Epidermal melanocyte (primary cell): ENCODE measurements at regions not wholly inside any gene's neighbourhood (a gene's known extent, or its start where the extent isn't known, plus 50 kb on each side); places are given as distances from the start of the nearest gene placed in this dataset.
"Not testable (repeated sequence)": the region's sequence is repeated elsewhere in the genome, so short reads cannot be mapped to it uniquely, and the experiment has no call there.

ENCODE experiments used
- DNase-seq: peaks from one replicate; pipeline ENCODE4 v3.0.0; 2011; ENCODE audit warnings: low spot score; ENCODE audit not compliant: insufficient read length

DNA sequence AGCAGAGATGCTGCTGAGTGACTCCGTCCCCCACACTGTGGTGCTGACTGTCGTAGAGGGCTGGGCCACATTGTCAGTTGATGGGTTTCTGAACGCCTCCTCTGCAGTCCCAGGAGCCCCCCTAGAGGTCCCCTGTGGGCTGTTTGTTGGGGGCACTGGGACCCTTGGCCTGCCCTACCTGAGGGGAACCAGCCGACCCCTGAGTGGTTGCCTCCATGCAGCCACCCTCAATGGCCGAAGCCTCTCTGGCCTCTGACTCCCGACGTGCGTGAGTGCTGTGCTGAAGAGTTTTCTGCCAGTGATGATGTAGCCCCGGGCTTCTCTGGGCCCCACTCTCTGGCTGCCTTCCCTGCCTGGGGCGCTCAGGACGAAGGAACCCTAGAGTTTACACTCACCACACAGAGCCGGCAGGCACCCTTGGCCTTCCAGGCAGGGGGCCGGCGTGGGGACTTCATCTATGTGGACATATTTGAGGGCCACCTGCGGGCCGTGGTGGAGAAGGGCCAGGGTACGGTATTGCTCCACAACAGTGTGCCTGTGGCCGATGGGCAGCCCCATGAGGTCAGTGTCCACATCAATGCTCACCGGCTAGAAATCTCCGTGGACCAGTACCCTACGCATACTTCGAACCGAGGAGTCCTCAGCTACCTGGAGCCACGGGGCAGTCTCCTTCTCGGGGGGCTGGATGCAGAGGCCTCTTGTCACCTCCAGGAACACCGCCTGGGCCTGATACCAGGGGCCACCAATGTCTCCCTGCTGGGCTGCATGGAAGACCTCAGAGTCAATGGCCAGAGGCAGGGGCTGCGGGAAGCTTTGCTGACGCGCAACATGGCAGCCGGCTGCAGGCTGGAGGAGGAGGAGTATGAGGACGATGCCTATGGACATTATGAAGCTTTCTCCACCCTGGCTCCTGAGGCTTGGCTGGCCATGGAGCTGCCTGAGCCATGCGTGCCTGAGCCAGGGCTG lies 181.1 kb downstream of the TBC1D2B start:
- DNase-seq: not testable (repeated sequence)

DNA sequence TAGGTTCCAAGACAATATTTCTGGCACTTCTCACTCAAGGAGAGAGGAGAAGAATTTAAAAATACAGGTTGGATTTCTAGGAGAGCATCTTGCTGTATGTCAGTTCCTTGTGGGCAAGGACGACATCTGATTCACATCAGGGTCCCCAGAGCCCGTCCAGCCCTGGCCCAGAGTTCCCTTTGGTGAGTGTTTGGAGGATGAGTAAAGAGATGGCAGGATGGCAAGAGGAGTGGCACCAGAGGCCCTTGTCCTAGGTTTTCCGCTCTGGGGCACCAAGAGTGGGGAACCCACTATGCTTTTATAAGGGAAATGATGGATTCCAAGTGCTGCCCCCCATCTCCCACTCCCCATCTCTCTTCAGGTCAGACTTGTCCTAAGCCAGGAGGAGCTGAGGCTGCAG lies 181.8 kb downstream of the TBC1D2B start:
- no peak for DNase-seq

DNA sequence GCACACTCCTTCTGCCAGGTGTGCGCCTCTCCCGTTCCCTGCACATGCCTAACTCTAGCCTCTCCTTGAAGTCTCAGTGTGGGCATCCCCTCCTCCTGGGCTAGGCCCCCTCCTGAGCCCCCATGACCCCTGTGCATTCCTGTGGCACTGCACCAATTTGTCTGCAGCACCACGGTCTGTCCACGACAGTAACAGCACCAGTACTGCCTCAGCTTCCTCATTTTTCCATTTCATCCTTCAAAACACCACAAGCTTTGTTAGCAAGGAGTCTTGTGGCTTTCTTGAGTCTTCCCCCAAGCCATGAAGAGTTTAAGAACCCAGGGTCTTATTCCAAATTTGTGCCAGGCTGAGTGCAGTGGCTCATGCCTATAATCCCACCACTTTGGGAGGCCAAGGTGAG lies 182.4 kb downstream of the TBC1D2B start:
- DNase-seq: not testable (repeated sequence)

DNA sequence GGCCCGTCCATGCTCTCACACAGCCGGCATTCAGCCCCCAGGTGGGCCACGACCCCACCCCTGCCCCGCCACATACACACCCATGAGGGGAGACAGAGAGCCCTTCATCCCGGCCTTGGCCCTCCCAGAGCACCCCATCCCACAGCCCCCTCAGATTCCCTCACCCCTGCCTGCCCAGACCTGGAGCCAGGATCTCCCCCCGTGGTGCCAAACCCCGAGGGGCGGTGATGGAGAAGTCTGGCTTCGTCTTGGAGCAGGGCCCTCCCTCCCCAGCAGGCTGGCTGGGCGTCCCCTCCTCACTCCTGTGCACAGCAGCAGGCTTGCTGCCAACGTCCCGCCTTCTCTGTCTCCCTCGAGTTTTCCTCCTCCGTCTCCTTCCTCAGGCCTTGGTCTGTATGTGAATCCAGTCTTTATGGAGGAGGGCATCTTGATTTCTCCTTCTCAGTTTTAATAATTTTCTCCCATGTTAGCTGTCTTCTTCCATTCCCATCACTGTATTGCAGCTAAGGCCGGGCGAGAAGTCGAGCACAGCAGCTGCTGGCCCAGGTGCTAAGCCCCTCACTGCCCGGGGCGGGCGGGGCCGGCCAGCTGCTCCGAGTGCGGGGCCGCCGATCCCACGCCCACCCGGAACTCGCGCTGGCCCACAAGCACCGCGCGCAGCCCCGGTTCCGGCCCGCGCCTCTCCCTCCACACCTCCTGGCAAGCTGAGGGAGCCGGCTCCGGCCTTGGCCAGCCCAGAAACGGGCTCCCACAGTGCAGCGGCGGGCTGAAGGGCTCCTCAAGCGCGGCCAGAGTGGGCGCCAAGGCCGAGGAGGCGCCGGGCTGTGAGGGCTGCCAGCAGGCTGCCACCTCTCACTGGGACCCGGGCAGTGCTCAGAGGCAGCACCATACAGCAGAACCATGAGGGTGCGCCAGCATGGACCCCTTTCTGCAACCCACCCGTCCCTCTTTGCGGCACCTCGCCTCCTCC lies 183.6 kb downstream of the TBC1D2B start:
- DNase-seq: not testable (repeated sequence)

DNA sequence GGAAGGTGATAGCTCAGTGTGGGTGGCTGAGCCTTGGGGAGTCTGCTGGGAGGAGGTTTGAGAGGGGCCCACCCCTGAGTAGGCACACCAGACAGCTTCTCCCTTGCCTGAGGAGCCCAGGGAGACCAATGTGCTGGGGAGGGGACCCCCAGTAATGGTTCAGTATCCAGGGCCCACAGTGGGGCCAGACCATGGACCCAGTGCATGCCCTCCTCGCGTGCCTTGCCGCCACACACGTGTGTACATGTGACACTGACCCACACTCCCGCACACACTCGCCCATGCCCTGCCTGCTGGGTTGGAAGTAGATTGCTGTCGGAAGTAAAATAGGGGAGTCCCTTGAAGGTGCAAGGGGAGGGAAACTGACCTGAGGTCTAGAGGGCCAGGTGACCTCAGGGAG lies 184.3 kb downstream of the TBC1D2B start:
- not testable (repeated sequence) for DNase-seq

DNA sequence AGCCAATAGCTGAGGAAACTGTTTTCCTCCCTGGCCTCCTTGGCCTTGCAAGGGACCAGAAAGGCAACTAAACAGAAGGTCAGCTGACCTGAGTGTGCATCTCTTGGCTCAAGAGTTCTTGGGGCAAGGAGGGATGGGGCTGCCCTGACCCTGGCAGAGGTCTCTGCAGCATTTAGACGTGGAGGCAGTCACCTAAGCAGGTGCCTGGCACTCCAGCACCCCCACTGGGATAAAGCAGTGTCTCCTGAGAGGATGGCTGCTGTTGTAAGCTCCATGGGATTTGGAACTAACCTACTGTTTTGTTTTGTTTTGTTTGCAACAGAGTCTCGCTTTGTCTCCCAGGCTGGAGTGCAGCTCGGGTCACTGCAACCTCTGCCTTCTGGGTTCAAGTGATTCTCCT lies 185.2 kb downstream of the TBC1D2B start:
- no peak for DNase-seq

DNA sequence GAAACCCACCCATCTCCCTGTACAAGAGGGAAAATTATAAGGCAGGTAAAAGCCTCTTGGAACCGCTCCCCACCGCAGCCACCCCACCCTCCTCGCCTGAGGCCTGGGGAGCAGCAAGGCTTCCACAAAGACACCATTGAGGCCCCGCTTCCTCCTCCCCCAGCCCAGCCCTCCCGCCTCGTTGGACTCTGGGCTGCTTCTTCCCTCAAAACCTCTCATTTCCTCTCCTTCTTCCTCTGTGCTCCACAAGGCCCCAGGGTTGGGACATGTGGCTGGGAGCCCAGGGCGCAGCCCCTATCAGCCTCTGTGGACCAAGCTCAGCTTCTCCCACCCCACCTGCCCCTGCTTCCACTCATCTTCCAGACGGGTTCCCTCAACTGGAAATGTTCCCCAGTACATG lies 185.6 kb downstream of the TBC1D2B start:
- not testable (repeated sequence) for DNase-seq

DNA sequence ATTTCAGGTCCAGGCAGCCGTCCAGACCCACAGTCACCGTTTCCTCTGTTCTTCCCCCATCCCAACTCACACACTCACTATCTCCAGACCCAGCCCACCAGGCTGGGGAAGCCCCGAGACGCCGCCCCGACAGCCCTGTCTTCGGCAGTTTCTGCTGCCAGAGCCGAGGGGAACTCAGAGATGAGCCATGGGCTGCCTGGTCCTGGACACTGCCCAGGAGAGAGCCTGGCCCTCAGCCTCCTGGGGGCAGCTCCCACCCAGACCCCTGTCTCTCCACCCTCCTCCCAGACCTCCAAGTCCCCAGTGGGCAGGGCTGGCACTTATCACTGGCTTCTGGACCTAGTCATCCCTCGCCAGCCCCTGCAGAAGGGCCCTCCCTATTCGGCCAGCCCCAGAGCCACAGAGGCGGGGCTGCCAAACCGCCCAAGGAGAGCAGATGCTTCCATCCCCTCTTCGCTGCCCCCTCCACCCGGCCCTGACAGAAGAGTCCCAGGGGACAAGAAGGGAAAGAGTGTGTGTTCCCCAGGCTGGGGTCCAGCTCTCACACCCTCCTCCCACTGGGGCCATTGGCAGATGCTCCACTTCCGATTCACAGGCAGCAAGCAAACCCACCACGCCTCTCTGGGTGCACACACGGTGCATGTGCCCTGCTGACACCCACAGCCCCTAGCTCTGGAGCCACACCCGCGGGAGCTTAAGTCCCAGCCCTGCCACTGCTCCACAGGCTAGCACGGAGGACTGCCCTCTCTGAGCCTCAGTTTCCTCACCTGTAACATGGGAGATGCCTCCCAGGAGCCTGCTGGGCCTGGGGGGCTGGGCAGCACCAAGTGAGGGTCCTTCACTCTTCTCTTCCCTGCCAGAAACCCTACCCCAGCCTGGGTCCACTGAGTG lies 186.4 kb downstream of the TBC1D2B start:
- DNase-seq: not testable (repeated sequence)

DNA sequence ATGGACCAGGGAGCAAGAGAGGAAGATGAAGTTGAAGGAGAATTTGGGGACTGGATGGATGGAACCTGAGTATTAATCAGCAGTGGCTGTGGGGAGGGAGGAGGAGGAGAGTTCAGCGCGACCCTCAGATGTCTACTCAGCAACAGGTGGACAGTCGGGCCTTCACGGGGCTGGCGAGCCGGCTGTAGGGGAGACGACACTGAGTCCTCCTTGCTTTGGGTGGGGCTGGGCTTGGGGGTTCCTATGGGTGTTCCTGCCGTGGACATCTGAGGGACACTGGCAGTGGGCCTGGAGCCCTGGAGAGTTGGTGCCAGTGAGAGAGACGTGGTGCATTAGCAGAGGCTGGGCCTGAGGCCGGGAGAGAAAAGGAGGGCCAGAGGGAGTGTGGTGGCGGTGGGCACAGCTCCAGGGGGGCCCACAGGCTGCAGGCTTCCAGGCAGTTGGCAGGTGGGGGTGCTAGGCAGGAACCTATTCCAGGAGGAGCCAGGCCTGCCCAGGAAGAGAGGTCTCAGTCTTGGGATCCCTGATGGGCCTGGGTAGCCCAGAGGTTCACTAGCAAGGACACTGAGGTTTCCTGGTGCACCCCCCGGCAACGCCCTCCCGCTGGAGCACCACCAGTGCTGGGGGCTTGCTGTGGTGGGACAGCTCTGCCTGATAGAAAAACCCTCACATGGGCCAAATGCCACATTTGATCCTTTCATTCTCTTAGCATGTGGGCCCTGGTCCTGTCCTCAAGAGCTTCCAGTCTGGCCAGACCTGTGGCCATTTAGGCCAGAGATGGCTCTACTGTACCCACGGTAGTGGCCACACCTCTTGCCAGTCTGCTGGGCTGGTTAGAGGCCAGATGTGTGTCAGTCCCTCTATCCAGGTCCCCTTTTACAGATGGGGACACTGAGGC lies 187.4 kb downstream of the TBC1D2B start:
- DNase-seq: not testable (repeated sequence)

DNA sequence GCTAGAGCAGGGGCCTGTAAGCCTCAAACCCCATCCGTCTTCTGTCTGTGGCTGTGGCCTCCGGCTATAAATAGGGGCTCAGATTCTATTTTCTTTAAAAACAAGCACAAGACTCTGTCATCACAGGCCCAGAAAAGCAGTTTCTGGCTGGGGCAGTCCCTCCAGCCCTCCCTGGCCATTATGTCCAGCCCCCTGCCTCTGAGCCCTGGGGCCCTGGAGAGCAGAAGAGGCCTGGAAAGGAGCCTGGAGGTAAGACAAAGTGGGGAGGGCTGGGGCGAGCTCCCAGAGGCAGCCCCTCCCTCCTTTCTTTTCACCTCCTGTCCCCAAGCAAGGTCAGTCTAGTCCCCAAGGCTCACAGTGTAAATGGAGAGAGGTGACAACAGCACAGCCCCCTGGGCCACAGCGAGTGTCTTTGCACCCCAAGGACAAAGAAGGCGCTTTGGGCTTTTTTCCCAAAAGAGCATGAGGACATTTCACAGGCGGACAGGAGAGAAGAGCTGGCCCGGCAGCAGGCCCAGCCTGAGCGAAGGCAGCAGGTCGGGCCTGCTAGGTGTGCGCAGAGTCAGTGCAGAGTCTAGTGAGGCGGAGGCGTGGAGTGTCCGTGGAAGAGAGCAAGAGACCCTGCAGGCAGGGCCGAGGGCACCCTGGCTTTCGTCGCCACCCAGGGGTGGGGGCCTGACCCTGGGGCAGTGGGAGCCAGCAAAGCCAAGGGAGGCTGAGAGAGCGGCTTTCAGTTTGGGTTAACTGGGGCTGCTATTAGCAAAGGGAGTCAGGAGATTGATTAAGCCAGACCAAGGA lies 188.3 kb downstream of the TBC1D2B start:
- no peak for DNase-seq

DNA sequence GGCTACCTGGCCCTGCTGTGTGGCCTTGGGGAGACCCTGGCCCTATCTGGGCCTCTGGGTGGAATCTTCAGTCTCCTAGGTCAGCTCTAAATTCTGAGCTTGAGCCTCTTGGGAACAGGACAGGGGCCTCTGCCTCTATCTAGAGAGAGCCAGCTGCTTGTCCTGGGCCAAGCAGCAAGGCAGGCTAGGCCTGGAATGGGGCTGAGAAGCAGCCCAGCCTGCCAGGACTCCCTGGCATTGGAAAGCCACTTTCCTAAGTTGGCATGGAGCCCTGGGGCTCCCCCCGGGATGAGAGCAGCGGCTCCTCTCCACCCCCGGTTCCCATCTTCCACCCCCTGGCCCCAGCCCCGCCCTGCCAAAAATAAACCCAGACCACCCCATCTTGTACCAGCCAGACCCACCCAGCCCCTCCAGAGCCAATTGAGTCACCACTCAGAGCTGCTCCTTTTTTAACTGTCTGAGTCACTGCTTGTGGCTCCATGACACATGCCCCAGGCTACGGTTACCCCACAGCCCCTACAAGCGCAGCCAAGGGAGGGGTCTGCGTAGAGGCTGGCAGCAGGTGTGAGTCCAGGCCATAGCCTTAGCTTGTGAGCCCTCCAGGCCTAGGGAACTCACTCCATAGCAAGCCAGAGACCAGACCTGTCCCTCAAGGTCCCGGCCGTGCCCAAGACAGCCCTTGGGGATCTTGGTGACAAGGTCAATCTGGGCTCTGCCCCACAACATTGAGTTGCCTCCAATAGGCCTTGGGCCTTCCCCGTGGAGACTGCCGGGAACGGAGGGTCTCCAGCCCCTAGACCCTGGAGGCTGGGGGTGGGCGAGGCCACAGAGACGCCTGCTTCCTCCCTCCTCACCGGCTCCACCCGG lies 189.7 kb downstream of the TBC1D2B start:
- not testable (repeated sequence) for DNase-seq

DNA sequence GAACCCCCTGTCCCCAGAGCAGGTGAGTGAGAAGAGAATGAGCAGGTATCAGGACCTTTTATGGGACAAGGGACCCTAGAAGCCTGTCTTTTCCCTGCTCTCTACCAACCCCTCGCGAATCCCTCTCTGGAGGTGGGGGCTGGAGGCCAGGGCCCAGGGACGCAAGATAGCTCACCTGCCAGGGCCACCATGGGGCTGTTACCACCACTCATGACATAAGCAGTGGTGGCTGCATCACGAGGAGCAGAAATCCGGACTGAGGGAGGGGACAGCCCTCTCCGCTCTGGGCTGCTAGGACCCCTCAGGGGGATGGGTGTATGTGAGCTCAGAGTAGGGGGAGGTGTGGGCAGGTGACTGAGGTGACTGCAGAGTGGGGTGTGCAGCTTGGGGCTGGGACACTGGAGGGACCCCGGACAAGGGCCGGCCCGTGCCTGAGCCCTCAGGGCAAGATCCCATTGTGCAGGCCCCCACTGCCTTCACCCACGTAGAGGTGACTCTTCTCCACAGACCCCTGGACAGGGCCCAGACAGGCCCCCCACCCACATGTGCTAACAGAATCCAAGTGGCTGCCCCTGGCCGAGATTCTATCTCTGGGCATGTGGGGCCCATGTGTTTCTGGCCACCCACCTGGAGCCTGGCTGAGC lies 190.6 kb downstream of the TBC1D2B start:
- no peak for DNase-seq

DNA sequence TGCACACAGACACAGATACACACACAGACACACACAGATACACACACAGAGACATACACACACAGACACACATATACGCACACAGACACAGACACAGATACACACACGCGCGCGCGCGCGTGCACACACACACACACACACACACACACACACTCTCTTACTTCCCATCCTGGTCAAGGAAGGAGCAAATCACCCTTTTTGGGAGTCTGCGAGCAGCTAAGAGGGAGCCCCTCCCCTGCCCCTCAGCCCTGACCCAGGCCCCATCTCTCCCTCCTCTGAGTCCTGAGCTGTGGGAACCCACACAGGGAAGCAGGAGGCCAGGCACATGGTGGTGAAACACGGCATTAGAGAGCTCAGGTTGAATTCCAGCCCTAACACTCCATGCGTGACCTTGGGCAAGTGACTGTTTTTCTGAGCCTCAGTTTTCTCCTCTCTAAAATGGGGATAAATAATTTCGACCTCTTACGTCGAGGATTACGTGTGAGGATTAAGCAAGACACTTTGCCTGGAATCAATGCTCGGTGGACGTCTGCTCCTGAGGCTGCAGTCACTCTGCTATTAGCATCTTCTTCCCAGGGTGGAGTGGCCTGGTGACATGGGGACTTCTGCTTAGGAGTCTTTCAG lies 191.5 kb downstream of the TBC1D2B start:
- DNase-seq: not testable (repeated sequence)

DNA sequence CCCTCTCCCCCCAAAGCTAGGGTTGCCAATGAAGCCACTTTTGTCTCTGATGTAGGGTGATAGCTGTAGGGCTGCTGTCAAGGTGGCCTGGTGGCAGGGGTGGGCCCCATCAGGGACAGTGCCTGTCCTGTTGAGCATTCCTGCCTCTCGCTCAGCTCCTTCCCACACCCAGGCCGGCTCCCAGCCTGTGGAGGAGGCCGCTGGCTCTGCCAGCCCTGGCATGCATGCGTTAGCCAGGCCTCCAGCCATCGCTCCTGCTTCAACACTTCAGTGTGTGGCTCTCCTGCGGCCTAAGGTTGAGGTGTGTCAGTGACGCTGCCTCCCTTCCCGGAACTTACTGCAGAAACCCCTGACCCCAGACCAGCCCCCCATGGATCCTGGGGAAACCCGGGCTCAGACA lies 194.5 kb downstream of the TBC1D2B start:
- DNase-seq: not testable (repeated sequence)

DNA sequence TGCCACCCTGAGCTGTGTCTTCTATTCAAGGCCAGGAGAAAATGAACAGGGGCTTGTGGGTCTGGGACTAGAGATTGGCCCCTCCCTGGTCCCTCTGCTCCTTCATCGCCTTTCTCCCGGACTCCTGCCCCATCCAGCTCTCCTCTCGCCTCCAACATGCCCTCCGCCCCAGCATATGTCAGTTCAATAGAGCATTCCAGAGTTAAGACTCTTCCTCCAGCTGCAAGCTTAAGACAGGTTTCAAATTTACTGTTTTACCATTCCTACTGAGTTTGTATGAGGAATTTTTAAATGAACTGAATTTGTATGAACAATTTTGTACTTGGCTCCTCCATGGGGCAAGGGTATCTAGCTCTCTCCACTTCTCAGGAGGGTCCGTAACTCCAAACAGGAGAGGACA lies 195.6 kb downstream of the TBC1D2B start:
- no peak for DNase-seq

DNA sequence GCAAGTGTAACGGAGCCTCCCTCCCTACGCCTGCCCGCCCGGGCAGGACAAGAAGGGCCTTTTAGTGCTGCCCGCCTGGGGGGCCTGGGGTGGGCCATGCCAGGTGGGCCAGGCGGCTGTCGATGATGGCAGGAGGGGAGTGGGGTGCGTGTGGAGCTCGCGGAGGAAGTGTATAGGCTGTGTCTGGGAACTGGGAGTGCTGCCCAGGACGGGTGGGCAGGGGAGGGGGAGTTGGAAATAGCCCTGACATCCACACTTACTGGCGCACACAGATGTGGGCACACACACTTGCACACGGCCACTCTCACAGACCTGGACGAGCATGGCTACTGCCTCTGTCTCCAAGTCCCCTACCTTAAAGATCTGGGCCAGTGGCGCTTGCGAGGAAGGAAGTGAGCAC lies 196.0 kb downstream of the TBC1D2B start:
- DNase-seq: not testable (repeated sequence)

DNA sequence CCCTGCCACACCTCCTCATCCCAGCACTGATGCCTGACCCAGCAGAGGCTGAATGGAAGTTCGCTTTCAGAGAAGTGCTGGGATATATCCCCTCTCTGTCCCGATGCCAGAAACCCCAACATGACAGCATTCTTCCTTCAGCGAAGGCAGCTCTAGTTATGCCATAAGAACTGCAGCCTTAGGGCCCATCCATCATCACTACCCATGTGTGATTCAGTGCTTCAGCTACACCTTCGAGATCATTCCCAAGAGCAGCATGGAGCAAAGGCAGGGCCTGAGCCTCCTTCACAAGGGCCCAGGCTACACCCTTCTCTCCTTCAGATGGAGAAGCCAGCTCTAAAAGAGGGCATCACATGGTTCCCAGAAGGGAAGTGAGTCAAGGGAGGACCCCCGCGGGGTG lies 198.0 kb downstream of the TBC1D2B start:
- not testable (repeated sequence) for DNase-seq
